GM18858 (cell line): ENCODE measurements at regions not wholly inside any gene's neighbourhood (a gene's known extent, or its start where the extent isn't known, plus 50 kb on each side); places are given as distances from the start of the nearest gene placed in this dataset.
A peak's percentile ranks its signal among the peaks of the same experiment; 100 is the strongest.

Source experiments
- ATAC-seq: cut with Tn5 transposase; IDR thresholded peaks from one replicate; pipeline ENCODE4 v1.9.1; 2021; ENCODE audit not compliant: unreplicated experiment

- no peak for ATAC-seq
Observed at GRCh38 chr5:26828294-26828693, 210.1 kb downstream of the CDH9 start.

GRCh38 chr5:26813235-26813634, 225.2 kb downstream of the CDH9 start:
- ATAC-seq, result no peak

GRCh38 chr5:26812714-26813113, 225.7 kb downstream of the CDH9 start:
- ATAC-seq, result no peak

GRCh38 chr5:26807231-26808199, 230.9 kb downstream of the CDH9 start:
- ATAC-seq, result no peak

GRCh38 chr5:26805076-26805475, 233.3 kb downstream of the CDH9 start:
- no peak for ATAC-seq

GRCh38 chr5:26802944-26803343, 235.4 kb downstream of the CDH9 start:
- ATAC-seq, result no peak

- no peak for ATAC-seq
Observed at GRCh38 chr5:26791433-26791832, 247.0 kb downstream of the CDH9 start.

- no peak for ATAC-seq
Observed at GRCh38 chr5:26791021-26791420, 247.4 kb downstream of the CDH9 start.

- no peak for ATAC-seq
Observed at GRCh38 chr5:26763215-26763614, 275.2 kb downstream of the CDH9 start.

- no peak for ATAC-seq
Observed at GRCh38 chr5:26761446-26761845, 276.9 kb downstream of the CDH9 start.

- no peak for ATAC-seq
Observed at GRCh38 chr5:26761045-26761444, 277.3 kb downstream of the CDH9 start.

- ATAC-seq, result no peak
Observed at GRCh38 chr5:26757941-26758340, 280.4 kb downstream of the CDH9 start.

GRCh38 chr5:26749829-26750228, 288.6 kb downstream of the CDH9 start:
- ATAC-seq, result no peak

GRCh38 chr5:26740182-26740581, 298.2 kb downstream of the CDH9 start:
- no peak for ATAC-seq

GRCh38 chr5:26737348-26738265, 300.8 kb downstream of the CDH9 start:
- no peak for ATAC-seq

GRCh38 chr5:26727916-26728315, 310.5 kb downstream of the CDH9 start:
- no peak for ATAC-seq

- no peak for ATAC-seq
Observed at GRCh38 chr5:26719803-26720202, 318.6 kb downstream of the CDH9 start.

- peak; percentile 70 for ATAC-seq
Observed at GRCh38 chr5:26700759-26701384, 337.5 kb downstream of the CDH9 start.

- ATAC-seq, result no peak
Observed at GRCh38 chr5:26692952-26693351, 345.4 kb downstream of the CDH9 start.

- ATAC-seq, result no peak
Observed at GRCh38 chr5:26691486-26691885, 346.9 kb downstream of the CDH9 start.

GRCh38 chr5:26690511-26690910, 347.9 kb downstream of the CDH9 start:
- no peak for ATAC-seq
